BLaER1 treated with 17β-estradiol and CSF1 and Interleukin-3, amounts not matched to agents 10 nM and 100 nM (cell line): ENCODE measurements at regions not wholly inside any gene's neighbourhood (a gene's known extent, or its start where the extent isn't known, plus 50 kb on each side); places are given as distances from the start of the nearest gene placed in this dataset.
"Not testable (repeated sequence)": the region's sequence is repeated elsewhere in the genome, so short reads cannot be mapped to it uniquely, and the experiment has no call there.

Source experiments
- H3K27ac ChIP-seq, 11 experiments: shearing (Covaris generic); formaldehyde crosslinking; 2 replicates each; pipeline ENCODE4 v1.8.1; 2022
- H3K27me3 ChIP-seq, 11 experiments: shearing (Covaris generic); formaldehyde crosslinking; 2 replicates each; pipeline ENCODE4 v1.8.1; 2022
- H3K36me3 ChIP-seq, 11 experiments: shearing (Covaris generic); formaldehyde crosslinking; 2 replicates each; pipeline ENCODE4 v1.8.1; 2022
- H3K4me1 ChIP-seq, 10 experiments: shearing (Covaris generic); formaldehyde crosslinking; 2 replicates each; pipeline ENCODE4 v1.8.1; 2022
- H3K4me2 ChIP-seq, 11 experiments: shearing (Covaris generic); formaldehyde crosslinking; 2 replicates each; pipeline ENCODE4 v1.8.1; 2022
- H3K4me3 ChIP-seq, 10 experiments: shearing (Covaris generic); formaldehyde crosslinking; 2 replicates each; pipeline ENCODE4 v1.8.1; 2022
- H3K9ac ChIP-seq, 11 experiments: shearing (Covaris generic); formaldehyde crosslinking; 2 replicates each; pipeline ENCODE4 v1.8.1; 2022
- H3K9me3 ChIP-seq, 11 experiments: shearing (Covaris generic); formaldehyde crosslinking; replicated peaks in 1 of 11; 2 replicates each; pipeline ENCODE4 v1.8.1; 2022
- H4K20me1 ChIP-seq, 11 experiments: shearing (Covaris generic); formaldehyde crosslinking; 2 replicates each; pipeline ENCODE4 v1.8.1; 2022
- Cebpa-rat ChIP-seq, 11 experiments: shearing (Covaris generic); IDR thresholded peaks; 2 replicates each; pipeline ENCODE4 v1.8.1; 2022

- H3K36me3 ChIP-seq = no peaks in the 10 kb centered on the region
- H3K9ac ChIP-seq = no peak overlapping the region
- H3K9me3 ChIP-seq = peaks cover 9 to 28% (median 16%) of the 10 kb centered on the region in 11 experiments
- no peak overlapping the region for H3K4me3 ChIP-seq
- H3K4me1 ChIP-seq = no peaks in the 10 kb centered on the region
- no peaks in the 10 kb centered on the region for H3K27me3 ChIP-seq
- H3K4me2 ChIP-seq = no peak overlapping the region
- no peak overlapping the region for H3K27ac ChIP-seq
- no peaks in the 10 kb centered on the region for H4K20me1 ChIP-seq
- TF ChIP-seq Cebpa-rat (IDR thresholded peaks at IDR 0.05) = no peak
Observed at GRCh38 chr4:91827914-91828313, 475.9 kb upstream of the GRID2 start.

GRCh38 chr4:91829531-91829930 lies 474.2 kb upstream of the GRID2 start:
- H3K9me3 ChIP-seq = peaks cover 24 to 44% (median 32%) of the 10 kb centered on the region in 11 experiments
- TF ChIP-seq Cebpa-rat (IDR thresholded peaks at IDR 0.05) = no peak

GRCh38 chr4:91830681-91831395 lies 472.9 kb upstream of the GRID2 start:
- no peak overlapping the region for H3K9ac ChIP-seq
- peaks cover 25 to 36% (median 31%) of the 10 kb centered on the region in 11 experiments for H3K9me3 ChIP-seq
- no peaks in the 10 kb centered on the region for H4K20me1 ChIP-seq
- no peak overlapping the region for H3K27ac ChIP-seq
- TF ChIP-seq Cebpa-rat (IDR thresholded peaks at IDR 0.05) = no peak
- H3K27me3 ChIP-seq = no peaks in the 10 kb centered on the region
- no peaks in the 10 kb centered on the region for H3K36me3 ChIP-seq
- no peaks in the 10 kb centered on the region for H3K4me1 ChIP-seq
- H3K4me2 ChIP-seq = no peak overlapping the region
- H3K4me3 ChIP-seq = no peak overlapping the region

More at GRCh38 chr4:91829531-91829930, 474.2 kb upstream of the GRID2 start:
- H3K4me1 ChIP-seq = no peaks in the 10 kb centered on the region
- H3K4me2 ChIP-seq = no peak overlapping the region
- H4K20me1 ChIP-seq = no peaks in the 10 kb centered on the region
- no peaks in the 10 kb centered on the region for H3K36me3 ChIP-seq
- H3K4me3 ChIP-seq = no peak overlapping the region
- H3K9ac ChIP-seq = no peak overlapping the region
- H3K27ac ChIP-seq = no peak overlapping the region
- H3K27me3 ChIP-seq = no peaks in the 10 kb centered on the region

GRCh38 chr4:91837608-91838029 lies 466.1 kb upstream of the GRID2 start:
- Histone ChIP-seq H4K20me1 (no peaks in the 10 kb centered on the region), H3K36me3 (no peaks in the 10 kb centered on the region), H3K4me1 (no peaks in the 10 kb centered on the region), H3K27me3 (no peaks in the 10 kb centered on the region), H3K4me3 (no peak overlapping the region), H3K4me2 (no peak overlapping the region), H3K27ac (no peak overlapping the region), H3K9ac (no peak overlapping the region), H3K9me3 (peaks cover 19 to 26% (median 24%) of the 10 kb centered on the region in 11 experiments)
- no peak for TF ChIP-seq Cebpa-rat (IDR thresholded peaks at IDR 0.05)

GRCh38 chr4:91838181-91838861 lies 465.4 kb upstream of the GRID2 start:
- no peak for TF ChIP-seq Cebpa-rat (IDR thresholded peaks at IDR 0.05)
- Histone ChIP-seq H3K27ac (no peak overlapping the region), H3K27me3 (no peaks in the 10 kb centered on the region)

GRCh38 chr4:91840359-91840758 lies 463.4 kb upstream of the GRID2 start:
- no peak for TF ChIP-seq Cebpa-rat (IDR thresholded peaks at IDR 0.05)
- Histone ChIP-seq H3K9me3 (no peaks in the 10 kb centered on the region), H3K36me3 (no peaks in the 10 kb centered on the region)

More at GRCh38 chr4:91838181-91838861, 465.4 kb upstream of the GRID2 start:
- Histone ChIP-seq H3K9ac (no peak overlapping the region), H3K36me3 (no peaks in the 10 kb centered on the region), H3K4me2 (no peak overlapping the region), H3K9me3 (peaks cover 12 to 19% (median 16%) of the 10 kb centered on the region in 11 experiments), H4K20me1 (no peaks in the 10 kb centered on the region), H3K4me3 (no peak overlapping the region), H3K4me1 (no peaks in the 10 kb centered on the region)

GRCh38 chr4:91846233-91846632 lies 457.5 kb upstream of the GRID2 start:
- Histone ChIP-seq H3K36me3 (no peaks in the 10 kb centered on the region), H3K27me3 (no peaks in the 10 kb centered on the region)

More at GRCh38 chr4:91840359-91840758, 463.4 kb upstream of the GRID2 start:
- Histone ChIP-seq H3K27ac (no peak overlapping the region), H3K4me3 (no peak overlapping the region), H3K27me3 (no peaks in the 10 kb centered on the region), H3K9ac (no peak overlapping the region), H3K4me1 (no peaks in the 10 kb centered on the region), H3K4me2 (no peak overlapping the region), H4K20me1 (no peaks in the 10 kb centered on the region)

GRCh38 chr4:91851456-91851855 lies 452.3 kb upstream of the GRID2 start:
- no peak overlapping the region for H3K4me3 ChIP-seq
- H3K27ac ChIP-seq = no peak overlapping the region
- no peaks in the 10 kb centered on the region; a peak in 1 of 22 replicates for H3K9me3 ChIP-seq
- H4K20me1 ChIP-seq = no peaks in the 10 kb centered on the region
- H3K4me1 ChIP-seq = no peaks in the 10 kb centered on the region
- H3K9ac ChIP-seq = no peak overlapping the region
- no peak for TF ChIP-seq Cebpa-rat (IDR thresholded peaks at IDR 0.05)
- no peak overlapping the region for H3K4me2 ChIP-seq
- H3K36me3 ChIP-seq = no peaks in the 10 kb centered on the region
- H3K27me3 ChIP-seq = no peaks in the 10 kb centered on the region

More at GRCh38 chr4:91846233-91846632, 457.5 kb upstream of the GRID2 start:
- no peaks in the 10 kb centered on the region for H4K20me1 ChIP-seq
- H3K27ac ChIP-seq = no peak overlapping the region
- TF ChIP-seq Cebpa-rat (IDR thresholded peaks at IDR 0.05) = no peak
- H3K9ac ChIP-seq = no peak overlapping the region
- no peaks in the 10 kb centered on the region for H3K4me1 ChIP-seq
- no peak overlapping the region for H3K4me2 ChIP-seq
- no peak overlapping the region for H3K4me3 ChIP-seq
- no peaks in the 10 kb centered on the region for H3K9me3 ChIP-seq

- H3K4me1 ChIP-seq = no peaks in the 10 kb centered on the region
- TF ChIP-seq Cebpa-rat (IDR thresholded peaks at IDR 0.05) = no peak
Observed at GRCh38 chr4:91887926-91888325, 415.8 kb upstream of the GRID2 start.

GRCh38 chr4:91891217-91891616 lies 412.5 kb upstream of the GRID2 start:
- not testable (repeated sequence) for H3K27ac ChIP-seq, H3K4me1 ChIP-seq, H3K9me3 ChIP-seq, H3K36me3 ChIP-seq, H3K4me2 ChIP-seq, H3K27me3 ChIP-seq, H3K4me3 ChIP-seq, H4K20me1 ChIP-seq, H3K9ac ChIP-seq

More at GRCh38 chr4:91887926-91888325, 415.8 kb upstream of the GRID2 start:
- Histone ChIP-seq H4K20me1 (no peaks in the 10 kb centered on the region), H3K9me3 (no peaks in the 10 kb centered on the region), H3K4me2 (no peak overlapping the region), H3K36me3 (no peaks in the 10 kb centered on the region), H3K27me3 (no peaks in the 10 kb centered on the region), H3K9ac (no peak overlapping the region), H3K4me3 (no peak overlapping the region), H3K27ac (no peak overlapping the region)
